Muscle of arm (tissue), 1 donor: ENCODE measurements at regions not wholly inside any gene's neighbourhood (a gene's known extent, or its start where the extent isn't known, plus 50 kb on each side); places are given as distances from the start of the nearest gene placed in this dataset.

Source experiments
- DNase-seq: peaks from one replicate; pipeline ENCODE4 v3.0.0-alpha.2; 2013

- DNase-seq, result no peak
Measured at GRCh38 chr11:130710497-130711012, 205.7 kb downstream of the SNX19 start.

GRCh38 chr11:130711193-130711592, 205.1 kb downstream of the SNX19 start:
- no peak for DNase-seq

- DNase-seq, result no peak
Measured at GRCh38 chr11:130712480-130712879, 203.8 kb downstream of the SNX19 start.

- DNase-seq, result no peak
Measured at GRCh38 chr11:130715085-130715876, 201.0 kb downstream of the SNX19 start.

- DNase-seq, result no peak
Measured at GRCh38 chr11:130715877-130716220, 200.4 kb downstream of the SNX19 start.

GRCh38 chr11:130718120-130718519, 198.2 kb downstream of the SNX19 start:
- no peak for DNase-seq

- no peak for DNase-seq
Measured at GRCh38 chr11:130719220-130719915, 196.9 kb downstream of the SNX19 start.

GRCh38 chr11:130720232-130721022, 195.9 kb downstream of the SNX19 start:
- no peak for DNase-seq

- no peak for DNase-seq
Measured at GRCh38 chr11:130721023-130721681, 195.1 kb downstream of the SNX19 start.

GRCh38 chr11:130721736-130722135, 194.5 kb downstream of the SNX19 start:
- DNase-seq, result no peak

GRCh38 chr11:130722401-130722800, 193.9 kb downstream of the SNX19 start:
- no peak for DNase-seq

GRCh38 chr11:130725421-130726233, 190.7 kb downstream of the SNX19 start:
- DNase-seq, result no peak

- peak; percentile 91 for DNase-seq
Measured at GRCh38 chr11:130726234-130727037, 189.8 kb downstream of the SNX19 start.

GRCh38 chr11:130727157-130728119, 188.8 kb downstream of the SNX19 start:
- no peak for DNase-seq

- DNase-seq, result no peak
Measured at GRCh38 chr11:130728185-130729180, 187.8 kb downstream of the SNX19 start.

- DNase-seq, result no peak
Measured at GRCh38 chr11:130729193-130729592, 187.1 kb downstream of the SNX19 start.

GRCh38 chr11:130729678-130730300, 186.5 kb downstream of the SNX19 start:
- no peak for DNase-seq
